ENCODE measurements at regions not wholly inside any gene's neighbourhood (a gene's known extent, or its start where the extent isn't known, plus 50 kb on each side); places are given as distances from the start of the nearest gene placed in this dataset.

- Histone ChIP-seq H3K27me3 (ENCODE audit: insufficient read depth, low read length) (no peaks in the 10 kb centered on the region), H2AFZ (ENCODE audit: low read length) (no peak overlapping the region), H3K27ac (ENCODE audit: low read depth, low read length) (no peak overlapping the region), H3K4me1 (ENCODE audit: insufficient read depth, low read length) (peaks cover 20% of the 10 kb centered on the region), H3K9me3 (ENCODE audit: low read depth, low read length) (no peaks in the 10 kb centered on the region), H3K4me2 (ENCODE audit: insufficient read depth, low read length) (no peak overlapping the region), H3K36me3 (ENCODE audit: insufficient read depth, low read length) (no peaks in the 10 kb centered on the region), H4K20me1 (ENCODE audit: insufficient read depth, low read length) (no peaks in the 10 kb centered on the region), H3K4me3 (ENCODE audit: insufficient read depth, low read length) (no peak overlapping the region), H3K79me2 (ENCODE audit: insufficient read depth, low read length) (no peaks in the 10 kb centered on the region)
- no peak for DNase-seq (ENCODE audit: insufficient read length, low spot score, missing footprints)
- TF ChIP-seq CTCF (IDR thresholded peaks at IDR 0.05; ENCODE audit: extremely low read depth, low read depth, low read length) = no peak
These were observed 342.7 kb downstream of the PMP22 start for GRCh38 chr17:14922411-14922810.

- Histone ChIP-seq H3K4me2 (ENCODE audit: insufficient read depth, low read length) (no peak overlapping the region), H3K4me3 (ENCODE audit: insufficient read depth, low read length) (no peak overlapping the region), H3K79me2 (ENCODE audit: insufficient read depth, low read length) (no peaks in the 10 kb centered on the region), H2AFZ (ENCODE audit: low read length) (no peak overlapping the region), H3K9me3 (ENCODE audit: low read depth, low read length) (no peaks in the 10 kb centered on the region), H3K27me3 (ENCODE audit: insufficient read depth, low read length) (no peaks in the 10 kb centered on the region), H3K4me1 (ENCODE audit: insufficient read depth, low read length) (peaks cover 20% of the 10 kb centered on the region), H4K20me1 (ENCODE audit: insufficient read depth, low read length) (no peaks in the 10 kb centered on the region), H3K27ac (ENCODE audit: low read depth, low read length) (no peak overlapping the region), H3K36me3 (ENCODE audit: insufficient read depth, low read length) (no peaks in the 10 kb centered on the region)
- DNase-seq (ENCODE audit: insufficient read length, low spot score, missing footprints) = no peak
- no peak for TF ChIP-seq CTCF (IDR thresholded peaks at IDR 0.05; ENCODE audit: extremely low read depth, low read depth, low read length)
These were observed 343.2 kb downstream of the PMP22 start for GRCh38 chr17:14921936-14922335.

- Histone ChIP-seq H3K27me3 (ENCODE audit: insufficient read depth, low read length) (no peaks in the 10 kb centered on the region), H3K79me2 (ENCODE audit: insufficient read depth, low read length) (no peaks in the 10 kb centered on the region), H4K20me1 (ENCODE audit: insufficient read depth, low read length) (no peaks in the 10 kb centered on the region), H2AFZ (ENCODE audit: low read length) (no peak overlapping the region), H3K4me2 (ENCODE audit: insufficient read depth, low read length) (no peak overlapping the region), H3K36me3 (ENCODE audit: insufficient read depth, low read length) (no peaks in the 10 kb centered on the region), H3K27ac (ENCODE audit: low read depth, low read length) (no peak overlapping the region), H3K4me1 (ENCODE audit: insufficient read depth, low read length) (peaks cover 17% of the 10 kb centered on the region), H3K4me3 (ENCODE audit: insufficient read depth, low read length) (no peak overlapping the region), H3K9me3 (ENCODE audit: low read depth, low read length) (no peaks in the 10 kb centered on the region)
- DNase-seq (ENCODE audit: insufficient read length, low spot score, missing footprints) = no peak
- TF ChIP-seq CTCF (IDR thresholded peaks at IDR 0.05; ENCODE audit: extremely low read depth, low read depth, low read length) = no peak
These were observed 345.4 kb downstream of the PMP22 start for GRCh38 chr17:14919631-14920213.

- peak overlapping the region; percentile 18 for H3K27ac ChIP-seq (ENCODE audit: low read depth, low read length)
- no peak overlapping the region for H3K4me2 ChIP-seq (ENCODE audit: insufficient read depth, low read length)
These were observed 346.0 kb downstream of the PMP22 start for GRCh38 chr17:14919094-14919493.

More at GRCh38 chr17:14919094-14919493, 346.0 kb downstream of the PMP22 start:
- no peak for DNase-seq (ENCODE audit: insufficient read length, low spot score, missing footprints)
- no peak overlapping the region for H3K4me3 ChIP-seq (ENCODE audit: insufficient read depth, low read length)
- no peak overlapping the region for H2AFZ ChIP-seq (ENCODE audit: low read length)
- H3K79me2 ChIP-seq (ENCODE audit: insufficient read depth, low read length) = no peaks in the 10 kb centered on the region
- no peaks in the 10 kb centered on the region for H3K9me3 ChIP-seq (ENCODE audit: low read depth, low read length)
- no peaks in the 10 kb centered on the region for H3K27me3 ChIP-seq (ENCODE audit: insufficient read depth, low read length)
- H4K20me1 ChIP-seq (ENCODE audit: insufficient read depth, low read length) = no peaks in the 10 kb centered on the region
- no peak for TF ChIP-seq CTCF (IDR thresholded peaks at IDR 0.05; ENCODE audit: extremely low read depth, low read depth, low read length)
- H3K4me1 ChIP-seq (ENCODE audit: insufficient read depth, low read length) = peaks cover 17% of the 10 kb centered on the region
- no peaks in the 10 kb centered on the region for H3K36me3 ChIP-seq (ENCODE audit: insufficient read depth, low read length)
